SK-N-SH (cell line): ENCODE measurements at regions not wholly inside any gene's neighbourhood (a gene's known extent, or its start where the extent isn't known, plus 50 kb on each side); places are given as distances from the start of the nearest gene placed in this dataset.

Experiments used
- CTCF ChIA-PET: fragments of 300-600, 350-600 bp; formaldehyde crosslinking; extraction: SDS; loops from one replicate; lab custom pipeline; 2021; lab: Yijun Ruan, JAX
- POLR2A ChIA-PET: fragments of 350-600 bp; sonication (Branson Sonifier 250); formaldehyde crosslinking; extraction: SDS; loops from one replicate; lab custom pipeline; 2020; ENCODE audit warnings: antibody characterized with exemption, inconsistent platforms; lab: Yijun Ruan, JAX
- DNase-seq: peaks from one replicate; pipeline ENCODE4 v3.0.0; 2012
- H2AFZ ChIP-seq: fragments of 200-600 bp; sonication (generic); 2 replicates; pipeline ENCODE4 v1.8.1; 2016; ENCODE audit warnings: antibody characterized with exemption, mild to moderate bottlenecking, low read depth
- H3F3A ChIP-seq: fragments of 200-600 bp; sonication (generic); replicated peaks from 2 replicates; pipeline ENCODE3; 2016; ENCODE audit warnings: antibody characterized with exemption, mild to moderate bottlenecking; ENCODE audit not compliant: insufficient read depth
- H3K27ac ChIP-seq, 2 experiments: fragments of 200-500 bp in 1 of 2; fragments of 200-600 bp in 1 of 2; sonication (Bioruptor generic) in 1 of 2; sonication (generic), shearing (Covaris generic) in 1 of 2; 2 replicates each; pipeline versions ENCODE4 v1.5.1 to v1.6.1; 2014 to 2016; ENCODE audit warnings: low read depth in 2 of 2, inconsistent platforms in 1 of 2, low read length in 1 of 2, mild to moderate bottlenecking in 1 of 2, mixed read lengths in 1 of 2
- H3K27me3 ChIP-seq: fragments of 200-600 bp; sonication (generic), shearing (Covaris generic); 2 replicates; pipeline ENCODE4 v1.6.1; 2016; ENCODE audit warnings: mixed run types; ENCODE audit not compliant: insufficient read depth
- H3K36me3 ChIP-seq, 2 experiments: fragments of 200-500 bp in 1 of 2; fragments of 200-600 bp in 1 of 2; sonication (Bioruptor generic) in 1 of 2; sonication (generic) in 1 of 2; replicated peaks in 1 of 2; 2 replicates each; pipeline versions ENCODE3 to v1.5.1; 2014 to 2016; ENCODE audit warnings: low read length in 1 of 2, mild to moderate bottlenecking in 1 of 2; ENCODE audit not compliant: insufficient read depth in 2 of 2, control insufficient read depth in 1 of 2
- H3K4me1 ChIP-seq, 2 experiments: fragments of 200-500 bp in 1 of 2; fragments of 200-600 bp in 1 of 2; sonication (Bioruptor generic) in 1 of 2; sonication (generic), shearing (Covaris generic) in 1 of 2; 2 replicates each; pipeline versions ENCODE4 v1.5.1 to v1.6.1; 2014 to 2016; ENCODE audit warnings: low read depth in 1 of 2, low read length in 1 of 2, mixed run types in 1 of 2; ENCODE audit not compliant: insufficient read depth in 2 of 2, control insufficient read depth in 1 of 2
- H3K4me2 ChIP-seq: fragments of 200-600 bp; sonication (generic), shearing (Covaris generic); 2 replicates; pipeline ENCODE4 v1.6.1; 2017; ENCODE audit warnings: mixed run types
- H3K4me3 ChIP-seq, 2 experiments: fragments of 200-500 bp in 1 of 2; fragments of 200-600 bp in 1 of 2; sonication (Bioruptor generic) in 1 of 2; sonication (generic), shearing (Covaris generic) in 1 of 2; 2 replicates each; pipeline versions ENCODE4 v1.5.1 to v1.8.1; 2014 to 2016; ENCODE audit warnings: low read depth in 2 of 2, inconsistent platforms in 1 of 2, low read length in 1 of 2, mild to moderate bottlenecking in 1 of 2, mixed read lengths in 1 of 2, moderate library complexity in 1 of 2
- H3K79me2 ChIP-seq: fragments of 200-600 bp; sonication (generic); 2 replicates; pipeline ENCODE4 v1.8.1; 2017; ENCODE audit warnings: mild to moderate bottlenecking; ENCODE audit not compliant: insufficient read depth
- H3K9ac ChIP-seq: fragments of 200-600 bp; sonication (generic); 2 replicates; pipeline ENCODE4 v1.6.1; 2017; ENCODE audit warnings: mixed run types
- H3K9me2 ChIP-seq: fragments of 200-600 bp; sonication (generic); 2 replicates; pipeline ENCODE4 v1.6.1; 2017; ENCODE audit warnings: mixed run types
- H3K9me3 ChIP-seq: fragments of 200-600 bp; sonication (generic); 2 replicates; pipeline ENCODE4 v1.6.1; 2017; ENCODE audit warnings: mixed run types, mild to moderate bottlenecking, moderate library complexity
- H4K20me1 ChIP-seq: fragments of 200-600 bp; sonication (generic); 2 replicates; pipeline ENCODE4 v1.6.1; 2017; ENCODE audit warnings: mild to moderate bottlenecking, mixed run types; ENCODE audit not compliant: insufficient read depth
- CHD2 ChIP-seq: fragments of 150-350 bp; IDR thresholded peaks from 2 replicates; pipeline ENCODE4 v1.6.1; 2018; ENCODE audit warnings: low read length; ENCODE audit not compliant: partially characterized antibody
- FOXJ3 ChIP-seq: sonication (generic); formaldehyde crosslinking; IDR thresholded peaks from 2 replicates; pipeline ENCODE4 v1.5.1; 2020; ENCODE audit warnings: mild to moderate bottlenecking, missing genetic modification reagents
- MEF2A ChIP-seq: IDR thresholded peaks from 2 replicates; pipeline ENCODE4 v1.4.0; 2012; ENCODE audit warnings: low read depth, borderline replicate concordance
- MXI1 ChIP-seq: IDR thresholded peaks from 2 replicates; pipeline ENCODE4 v1.6.1; 2012; ENCODE audit warnings: mild to moderate bottlenecking, low read depth, low read length, improper control_type of control experiment
- NFIC ChIP-seq: IDR thresholded peaks from 2 replicates; pipeline ENCODE4 v1.4.0; 2012; ENCODE audit warnings: borderline replicate concordance
- RAD21 ChIP-seq: IDR thresholded peaks from 2 replicates; pipeline ENCODE4 v1.6.1; 2012; ENCODE audit warnings: mild to moderate bottlenecking, low read length
- SMC3 ChIP-seq: IDR thresholded peaks from 2 replicates; pipeline ENCODE4 v1.6.1; 2012; ENCODE audit warnings: low read depth, low read length, improper control_type of control experiment
- TAF1 ChIP-seq: IDR thresholded peaks from 2 replicates; pipeline ENCODE4 v1.6.1; 2012; ENCODE audit warnings: low read depth, mild to moderate bottlenecking, low read length, moderate library complexity, borderline replicate concordance
- TCF12 ChIP-seq: IDR thresholded peaks from 2 replicates; pipeline ENCODE4 v1.4.0; 2012
- YY1 ChIP-seq: IDR thresholded peaks from 2 replicates; pipeline ENCODE4 v1.4.0; 2012; ENCODE audit warnings: low read depth, mild to moderate bottlenecking
- WGBS: methylation state at CpG from one replicate; pipeline ENCODE4 v1.1.6; 2017; ENCODE audit warnings: low lambda C conversion rate; 5-methylcytosine and 5-hydroxymethylcytosine counted together
- TF ChIP-seq, protein P1 (sequence below): fragments of 150-350 bp; IDR thresholded peaks from 2 replicates; pipeline ENCODE4 v1.6.1; 2016; ENCODE audit warnings: mild to moderate bottlenecking, low read depth, low read length
- TF ChIP-seq, protein P2 (sequence below): fragments of 200-600 bp; sonication (generic); IDR thresholded peaks from 2 replicates; pipeline ENCODE4 v1.6.1; 2017; ENCODE audit warnings: antibody characterized with exemption, mild to moderate bottlenecking, moderate library complexity

- H3K9me3 ChIP-seq = no peaks in the 10 kb centered on the region
- no peak overlapping the region for H3K9ac ChIP-seq
- H3K4me1 ChIP-seq = peaks cover 0 to 11% of the 10 kb centered on the region in 2 experiments; a peak in 2 of 4 replicates
- no peaks in the 10 kb centered on the region for H3F3A ChIP-seq
- ChIA-PET CTCF (interaction anchor here (1.5 kb wide), 1 partner anchor 10 kb away, joined by 3 read pairs; no protein-coding TSS in a partner anchor), POLR2A (interaction anchor here (0.6 kb wide), 1 partner anchor 230 kb away, joined by 3 read pairs; no protein-coding TSS in a partner anchor)
- H3K27ac ChIP-seq = no peak overlapping the region
- no peaks in the 10 kb centered on the region for H3K9me2 ChIP-seq
- no peak for DNase-seq
- H3K4me2 ChIP-seq = no peak overlapping the region
- no peak overlapping the region for H2AFZ ChIP-seq
- TF ChIP-seq, protein P1, sequence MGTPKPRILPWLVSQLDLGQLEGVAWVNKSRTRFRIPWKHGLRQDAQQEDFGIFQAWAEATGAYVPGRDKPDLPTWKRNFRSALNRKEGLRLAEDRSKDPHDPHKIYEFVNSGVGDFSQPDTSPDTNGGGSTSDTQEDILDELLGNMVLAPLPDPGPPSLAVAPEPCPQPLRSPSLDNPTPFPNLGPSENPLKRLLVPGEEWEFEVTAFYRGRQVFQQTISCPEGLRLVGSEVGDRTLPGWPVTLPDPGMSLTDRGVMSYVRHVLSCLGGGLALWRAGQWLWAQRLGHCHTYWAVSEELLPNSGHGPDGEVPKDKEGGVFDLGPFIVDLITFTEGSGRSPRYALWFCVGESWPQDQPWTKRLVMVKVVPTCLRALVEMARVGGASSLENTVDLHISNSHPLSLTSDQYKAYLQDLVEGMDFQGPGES = no peak
- TF ChIP-seq YY1 = no peak
- TF ChIP-seq CHD2 = no peak
- TF ChIP-seq TCF12 = no peak
- TF ChIP-seq NFIC = no peak
- no peak for TF ChIP-seq MEF2A
- no peak for TF ChIP-seq FOXJ3
- TF ChIP-seq, protein P2, sequence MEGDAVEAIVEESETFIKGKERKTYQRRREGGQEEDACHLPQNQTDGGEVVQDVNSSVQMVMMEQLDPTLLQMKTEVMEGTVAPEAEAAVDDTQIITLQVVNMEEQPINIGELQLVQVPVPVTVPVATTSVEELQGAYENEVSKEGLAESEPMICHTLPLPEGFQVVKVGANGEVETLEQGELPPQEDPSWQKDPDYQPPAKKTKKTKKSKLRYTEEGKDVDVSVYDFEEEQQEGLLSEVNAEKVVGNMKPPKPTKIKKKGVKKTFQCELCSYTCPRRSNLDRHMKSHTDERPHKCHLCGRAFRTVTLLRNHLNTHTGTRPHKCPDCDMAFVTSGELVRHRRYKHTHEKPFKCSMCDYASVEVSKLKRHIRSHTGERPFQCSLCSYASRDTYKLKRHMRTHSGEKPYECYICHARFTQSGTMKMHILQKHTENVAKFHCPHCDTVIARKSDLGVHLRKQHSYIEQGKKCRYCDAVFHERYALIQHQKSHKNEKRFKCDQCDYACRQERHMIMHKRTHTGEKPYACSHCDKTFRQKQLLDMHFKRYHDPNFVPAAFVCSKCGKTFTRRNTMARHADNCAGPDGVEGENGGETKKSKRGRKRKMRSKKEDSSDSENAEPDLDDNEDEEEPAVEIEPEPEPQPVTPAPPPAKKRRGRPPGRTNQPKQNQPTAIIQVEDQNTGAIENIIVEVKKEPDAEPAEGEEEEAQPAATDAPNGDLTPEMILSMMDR = no peak
- TF ChIP-seq TAF1 = no peak
- no peak for TF ChIP-seq SMC3
- no peak for TF ChIP-seq RAD21
- H3K36me3 ChIP-seq = no peaks in the 10 kb centered on the region
- H3K79me2 ChIP-seq = no peaks in the 10 kb centered on the region
- H3K27me3 ChIP-seq = no peaks in the 10 kb centered on the region
- no peak overlapping the region for H3K4me3 ChIP-seq
- WGBS = 87% methylated on average over 5 of the region's 5 CpGs
- no peaks in the 10 kb centered on the region for H4K20me1 ChIP-seq
Observed at GRCh38 chr18:56368066-56368465, 270.3 kb downstream of the TXNL1 start.

GRCh38 chr18:56358608-56359280 lies 279.6 kb downstream of the TXNL1 start:
- ChIA-PET CTCF (interaction anchor here (0.8 to 1.3 kb wide), 3 partner anchors 20 to 357 kb away, joined by 3 read pairs; no protein-coding TSS in a partner anchor), POLR2A (no interaction called here)
- no peak overlapping the region for H3K4me3 ChIP-seq
- no peaks in the 10 kb centered on the region for H3K9me2 ChIP-seq
- no peaks in the 10 kb centered on the region for H3K4me1 ChIP-seq
- H2AFZ ChIP-seq = no peak overlapping the region
- WGBS = 68% methylated on average over 5 of the region's 5 CpGs
- no peak overlapping the region for H3K27ac ChIP-seq
- no peak for TF ChIP-seq MXI1
- peak; percentile 36 for TF ChIP-seq RAD21
- TF ChIP-seq, protein P2 = peak; percentile 16
- no peaks in the 10 kb centered on the region for H3K36me3 ChIP-seq
- H3K4me2 ChIP-seq = no peak overlapping the region
- H3K27me3 ChIP-seq = no peaks in the 10 kb centered on the region
- no peaks in the 10 kb centered on the region for H4K20me1 ChIP-seq
- no peaks in the 10 kb centered on the region for H3K9me3 ChIP-seq
- no peaks in the 10 kb centered on the region for H3F3A ChIP-seq
- no peak overlapping the region for H3K9ac ChIP-seq
- DNase-seq = no peak
- no peaks in the 10 kb centered on the region for H3K79me2 ChIP-seq
